ENCODE measurements at regions not wholly inside any gene's neighbourhood (a gene's known extent, or its start where the extent isn't known, plus 50 kb on each side); places are given as distances from the start of the nearest gene placed in this dataset.

GRCh38 chr10:117734731-117735405 is 192.3 kb downstream of the EMX2 start:
- DNase-seq (ENCODE audit: low read depth, low spot score), result no peak
- Histone ChIP-seq H3K9me3 (ENCODE audit: low read depth, low read length) (no peaks in the 10 kb centered on the region), H3K9ac (ENCODE audit: insufficient read length) (no peak overlapping the region), H3K36me3 (ENCODE audit: insufficient read depth, low read length) (no peaks in the 10 kb centered on the region), H3K27ac (no peak overlapping the region), H3K4me3 (no peak overlapping the region)
- no peak for TF ChIP-seq FOXP2 (optimal IDR thresholded peaks at IDR 0.05; ENCODE audit: control extremely low read depth, extremely low read length, insufficient read depth)
- no peak for TF ChIP-seq EZH2 (IDR thresholded peaks at IDR 0.05)
- TF ChIP-seq POLR2AphosphoS5 (IDR thresholded peaks at IDR 0.05; ENCODE audit: borderline replicate concordance, low read depth, low read length), result no peak

- H3K9ac ChIP-seq (ENCODE audit: insufficient read length), result no peak overlapping the region
- no peak for TF ChIP-seq FOXP2 (optimal IDR thresholded peaks at IDR 0.05; ENCODE audit: control extremely low read depth, extremely low read length, insufficient read depth)
- no peak for TF ChIP-seq POLR2AphosphoS5 (IDR thresholded peaks at IDR 0.05; ENCODE audit: borderline replicate concordance, low read depth, low read length)
- no peak for TF ChIP-seq EZH2 (IDR thresholded peaks at IDR 0.05)
- H3K36me3 ChIP-seq (ENCODE audit: insufficient read depth, low read length), result no peaks in the 10 kb centered on the region
- H3K27ac ChIP-seq, result no peak overlapping the region
- H3K9me3 ChIP-seq (ENCODE audit: low read depth, low read length), result no peaks in the 10 kb centered on the region
- no peak for DNase-seq (ENCODE audit: low read depth, low spot score)
- no peak overlapping the region for H3K4me3 ChIP-seq
Measured at GRCh38 chr10:117736655-117737054, 194.1 kb downstream of the EMX2 start.

GRCh38 chr10:117740088-117740487 is 197.5 kb downstream of the EMX2 start:
- Histone ChIP-seq H3K9ac (ENCODE audit: insufficient read length) (no peak overlapping the region), H3K36me3 (ENCODE audit: insufficient read depth, low read length) (no peaks in the 10 kb centered on the region), H3K27ac (no peak overlapping the region), H3K4me3 (no peak overlapping the region), H3K9me3 (ENCODE audit: low read depth, low read length) (no peaks in the 10 kb centered on the region)
- no peak for DNase-seq (ENCODE audit: low read depth, low spot score)
- TF ChIP-seq FOXP2 (optimal IDR thresholded peaks at IDR 0.05; ENCODE audit: control extremely low read depth, extremely low read length, insufficient read depth), result no peak
- TF ChIP-seq EZH2 (IDR thresholded peaks at IDR 0.05), result no peak
- no peak for TF ChIP-seq POLR2AphosphoS5 (IDR thresholded peaks at IDR 0.05; ENCODE audit: borderline replicate concordance, low read depth, low read length)

- H3K27ac ChIP-seq, result no peak overlapping the region
- H3K9me3 ChIP-seq (ENCODE audit: low read depth, low read length), result no peaks in the 10 kb centered on the region
- H3K9ac ChIP-seq (ENCODE audit: insufficient read length), result no peak overlapping the region
- TF ChIP-seq POLR2AphosphoS5 (IDR thresholded peaks at IDR 0.05; ENCODE audit: borderline replicate concordance, low read depth, low read length), result no peak
- TF ChIP-seq EZH2 (IDR thresholded peaks at IDR 0.05), result no peak
- no peak for TF ChIP-seq FOXP2 (optimal IDR thresholded peaks at IDR 0.05; ENCODE audit: control extremely low read depth, extremely low read length, insufficient read depth)
- DNase-seq (ENCODE audit: low read depth, low spot score), result no peak
- H3K4me3 ChIP-seq, result no peak overlapping the region
- no peaks in the 10 kb centered on the region for H3K36me3 ChIP-seq (ENCODE audit: insufficient read depth, low read length)
Measured at GRCh38 chr10:117740691-117741222, 198.2 kb downstream of the EMX2 start.

GRCh38 chr10:117741524-117741923 is 199.0 kb downstream of the EMX2 start:
- no peaks in the 10 kb centered on the region for H3K9me3 ChIP-seq (ENCODE audit: low read depth, low read length)
- DNase-seq (ENCODE audit: low read depth, low spot score), result no peak

GRCh38 chr10:117743509-117743908 is 201.0 kb downstream of the EMX2 start:
- no peak overlapping the region for H3K27ac ChIP-seq
- TF ChIP-seq FOXP2 (optimal IDR thresholded peaks at IDR 0.05; ENCODE audit: control extremely low read depth, extremely low read length, insufficient read depth), result no peak
- no peak for TF ChIP-seq EZH2 (IDR thresholded peaks at IDR 0.05)
- no peak for TF ChIP-seq POLR2AphosphoS5 (IDR thresholded peaks at IDR 0.05; ENCODE audit: borderline replicate concordance, low read depth, low read length)
- H3K9me3 ChIP-seq (ENCODE audit: low read depth, low read length), result no peaks in the 10 kb centered on the region
- no peak overlapping the region for H3K9ac ChIP-seq (ENCODE audit: insufficient read length)
- no peak for DNase-seq (ENCODE audit: low read depth, low spot score)
- H3K4me3 ChIP-seq, result no peak overlapping the region
- no peaks in the 10 kb centered on the region for H3K36me3 ChIP-seq (ENCODE audit: insufficient read depth, low read length)

More at GRCh38 chr10:117741524-117741923, 199.0 kb downstream of the EMX2 start:
- TF ChIP-seq POLR2AphosphoS5 (IDR thresholded peaks at IDR 0.05; ENCODE audit: borderline replicate concordance, low read depth, low read length) (no peak), EZH2 (IDR thresholded peaks at IDR 0.05) (no peak), FOXP2 (optimal IDR thresholded peaks at IDR 0.05; ENCODE audit: control extremely low read depth, extremely low read length, insufficient read depth) (no peak)
- Histone ChIP-seq H3K4me3 (no peak overlapping the region), H3K9ac (ENCODE audit: insufficient read length) (no peak overlapping the region), H3K36me3 (ENCODE audit: insufficient read depth, low read length) (no peaks in the 10 kb centered on the region), H3K27ac (no peak overlapping the region)

- TF ChIP-seq POLR2AphosphoS5 (IDR thresholded peaks at IDR 0.05; ENCODE audit: borderline replicate concordance, low read depth, low read length), result no peak
- no peak for TF ChIP-seq FOXP2 (optimal IDR thresholded peaks at IDR 0.05; ENCODE audit: control extremely low read depth, extremely low read length, insufficient read depth)
- no peak for TF ChIP-seq EZH2 (IDR thresholded peaks at IDR 0.05)
Measured at GRCh38 chr10:117745301-117745700, 202.8 kb downstream of the EMX2 start.

GRCh38 chr10:117746541-117747448 is 204.2 kb downstream of the EMX2 start:
- Histone ChIP-seq H3K9me3 (ENCODE audit: low read depth, low read length) (no peaks in the 10 kb centered on the region), H3K36me3 (ENCODE audit: insufficient read depth, low read length) (no peaks in the 10 kb centered on the region), H3K27ac (no peak overlapping the region), H3K9ac (ENCODE audit: insufficient read length) (no peak overlapping the region), H3K4me3 (no peak overlapping the region)
- TF ChIP-seq POLR2AphosphoS5 (IDR thresholded peaks at IDR 0.05; ENCODE audit: borderline replicate concordance, low read depth, low read length), result no peak
- no peak for TF ChIP-seq EZH2 (IDR thresholded peaks at IDR 0.05)
- TF ChIP-seq FOXP2 (optimal IDR thresholded peaks at IDR 0.05; ENCODE audit: control extremely low read depth, extremely low read length, insufficient read depth), result no peak
- no peak for DNase-seq (ENCODE audit: low read depth, low spot score)

More at GRCh38 chr10:117745301-117745700, 202.8 kb downstream of the EMX2 start:
- H3K27ac ChIP-seq, result no peak overlapping the region
- H3K4me3 ChIP-seq, result no peak overlapping the region
- no peak for DNase-seq (ENCODE audit: low read depth, low spot score)
- no peaks in the 10 kb centered on the region for H3K36me3 ChIP-seq (ENCODE audit: insufficient read depth, low read length)
- H3K9me3 ChIP-seq (ENCODE audit: low read depth, low read length), result no peaks in the 10 kb centered on the region
- no peak overlapping the region for H3K9ac ChIP-seq (ENCODE audit: insufficient read length)
